ENCODE measurements at regions not wholly inside any gene's neighbourhood (a gene's known extent, or its start where the extent isn't known, plus 50 kb on each side); places are given as distances from the start of the nearest gene placed in this dataset.

DNA sequence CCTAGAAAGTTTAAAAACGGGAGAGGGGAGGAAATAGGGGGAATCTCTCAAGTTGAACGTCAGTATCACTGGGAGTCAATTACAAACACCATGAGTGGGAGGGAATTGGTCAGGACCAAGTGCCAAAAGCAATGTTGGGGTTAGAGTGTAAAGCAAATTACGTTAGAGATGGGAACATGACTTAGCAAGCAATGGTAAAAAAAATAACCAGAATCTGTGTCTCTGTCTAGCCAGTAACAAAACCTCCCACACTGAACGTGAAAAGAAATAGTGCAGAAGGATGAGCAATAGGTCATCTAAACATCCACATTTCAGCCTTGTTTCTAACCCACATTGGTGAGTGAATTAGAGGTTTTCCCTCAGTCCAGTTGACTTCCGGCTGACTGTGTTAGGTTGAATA lies 242.2 kb downstream of the COG6 start:
- TF ChIP-seq POLR2A (IDR thresholded peaks at IDR 0.05): no peak
- TF ChIP-seq CTCF (IDR thresholded peaks at IDR 0.05): no peak

Data from Peyer's patch (tissue), 4 donors.